Endothelial cell (in vitro differentiated cells): ENCODE measurements at regions not wholly inside any gene's neighbourhood (a gene's known extent, or its start where the extent isn't known, plus 50 kb on each side); places are given as distances from the start of the nearest gene placed in this dataset.

Experiments
- DNase-seq: peaks from one replicate; pipeline ENCODE4 v3.0.0; 2021; ENCODE audit warnings: low spot score
- H3K27ac Mint-ChIP-seq: one replicate; pipeline ENCODE4 v1.8.0; 2021; ENCODE audit warnings: mixed read lengths, inconsistent platforms; ENCODE audit not compliant: unreplicated experiment
- H3K27me3 Mint-ChIP-seq: one replicate; pipeline ENCODE4 v1.8.0; 2021; ENCODE audit warnings: mild to moderate bottlenecking, moderate library complexity, mixed read lengths, inconsistent platforms; ENCODE audit not compliant: unreplicated experiment
- H3K36me3 Mint-ChIP-seq: one replicate; pipeline ENCODE4 v1.8.0; 2021; ENCODE audit warnings: mild to moderate bottlenecking, low read depth, mixed read lengths, inconsistent platforms; ENCODE audit not compliant: unreplicated experiment
- H3K4me1 Mint-ChIP-seq: one replicate; pipeline ENCODE4 v1.8.0; 2021; ENCODE audit warnings: mild to moderate bottlenecking, mixed read lengths, inconsistent platforms; ENCODE audit not compliant: unreplicated experiment
- H3K4me3 Mint-ChIP-seq: one replicate; pipeline ENCODE4 v1.8.0; 2021; ENCODE audit warnings: mild to moderate bottlenecking, mixed read lengths, inconsistent platforms; ENCODE audit not compliant: unreplicated experiment
- H3K9me3 Mint-ChIP-seq: one replicate; pipeline ENCODE4 v1.8.0; 2021; ENCODE audit warnings: mixed read lengths, inconsistent platforms; ENCODE audit not compliant: unreplicated experiment
- TF ChIP-seq, protein P1 (sequence below): fragments of 200-600 bp; sonication (generic); IDR thresholded peaks from one replicate; pipeline ENCODE4 v1.5.0; 2021; ENCODE audit warnings: antibody characterized with exemption; ENCODE audit not compliant: unreplicated experiment

DNA sequence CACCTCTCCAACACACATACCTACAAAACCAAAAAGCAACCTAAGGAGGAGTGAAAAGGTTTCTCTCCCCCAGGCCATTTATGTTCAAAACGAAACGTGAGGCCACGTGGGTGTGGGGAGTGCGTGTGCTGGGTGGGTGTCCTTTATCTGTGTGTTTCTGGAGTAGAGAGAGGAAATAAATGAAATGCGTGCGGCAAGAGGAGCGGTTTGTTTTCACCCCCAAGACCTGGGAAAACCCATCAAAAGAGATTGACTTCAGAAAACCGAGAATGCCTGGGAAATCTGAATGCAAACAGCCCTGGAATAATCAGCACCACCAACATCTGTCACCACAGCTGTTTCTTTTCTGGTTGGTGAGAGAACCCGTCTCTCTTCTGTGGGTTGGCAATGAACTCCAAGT, 137.4 kb downstream of the INSIG2 start:
- Mint-ChIP-seq H3K36me3 (no peaks in the 10 kb centered on the region), H3K4me3 (no peak overlapping the region), H3K4me1 (peaks cover 27% of the 10 kb centered on the region), H3K27ac (peak overlapping the region; percentile 58), H3K9me3 (no peaks in the 10 kb centered on the region), H3K27me3 (peaks cover 9% of the 10 kb centered on the region)
- no peak for DNase-seq
- TF ChIP-seq, protein P1, sequence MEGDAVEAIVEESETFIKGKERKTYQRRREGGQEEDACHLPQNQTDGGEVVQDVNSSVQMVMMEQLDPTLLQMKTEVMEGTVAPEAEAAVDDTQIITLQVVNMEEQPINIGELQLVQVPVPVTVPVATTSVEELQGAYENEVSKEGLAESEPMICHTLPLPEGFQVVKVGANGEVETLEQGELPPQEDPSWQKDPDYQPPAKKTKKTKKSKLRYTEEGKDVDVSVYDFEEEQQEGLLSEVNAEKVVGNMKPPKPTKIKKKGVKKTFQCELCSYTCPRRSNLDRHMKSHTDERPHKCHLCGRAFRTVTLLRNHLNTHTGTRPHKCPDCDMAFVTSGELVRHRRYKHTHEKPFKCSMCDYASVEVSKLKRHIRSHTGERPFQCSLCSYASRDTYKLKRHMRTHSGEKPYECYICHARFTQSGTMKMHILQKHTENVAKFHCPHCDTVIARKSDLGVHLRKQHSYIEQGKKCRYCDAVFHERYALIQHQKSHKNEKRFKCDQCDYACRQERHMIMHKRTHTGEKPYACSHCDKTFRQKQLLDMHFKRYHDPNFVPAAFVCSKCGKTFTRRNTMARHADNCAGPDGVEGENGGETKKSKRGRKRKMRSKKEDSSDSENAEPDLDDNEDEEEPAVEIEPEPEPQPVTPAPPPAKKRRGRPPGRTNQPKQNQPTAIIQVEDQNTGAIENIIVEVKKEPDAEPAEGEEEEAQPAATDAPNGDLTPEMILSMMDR: no peak

DNA sequence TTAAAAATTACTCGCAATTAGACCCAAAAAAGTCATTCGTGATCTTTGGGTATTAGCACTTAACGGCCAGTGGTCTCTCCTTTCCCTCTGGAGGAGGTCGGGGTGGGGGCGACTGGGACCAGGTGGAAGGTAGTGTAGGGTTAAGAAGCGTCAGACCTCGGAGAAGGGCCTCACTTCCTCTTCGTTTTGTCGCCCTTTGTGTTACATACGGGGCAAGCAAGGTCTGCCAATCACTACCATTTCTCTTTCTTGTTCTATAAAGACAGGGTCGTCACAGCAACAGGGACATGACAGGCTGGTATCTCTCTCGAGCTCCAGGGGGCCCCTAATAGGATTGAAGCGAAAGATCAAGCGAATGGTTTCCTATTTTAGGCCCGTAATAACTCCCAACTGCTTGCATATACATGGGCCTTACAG, 136.6 kb downstream of the INSIG2 start:
- H3K4me3 Mint-ChIP-seq: peak overlapping the region; percentile 82
- H3K36me3 Mint-ChIP-seq: no peaks in the 10 kb centered on the region
- H3K27me3 Mint-ChIP-seq: peaks cover 9% of the 10 kb centered on the region
- peak overlapping the region; percentile 58 for H3K27ac Mint-ChIP-seq
- DNase-seq: peak; percentile 15
- peaks cover 27% of the 10 kb centered on the region for H3K4me1 Mint-ChIP-seq
- no peaks in the 10 kb centered on the region for H3K9me3 Mint-ChIP-seq
- TF ChIP-seq, protein P1: no peak

DNA sequence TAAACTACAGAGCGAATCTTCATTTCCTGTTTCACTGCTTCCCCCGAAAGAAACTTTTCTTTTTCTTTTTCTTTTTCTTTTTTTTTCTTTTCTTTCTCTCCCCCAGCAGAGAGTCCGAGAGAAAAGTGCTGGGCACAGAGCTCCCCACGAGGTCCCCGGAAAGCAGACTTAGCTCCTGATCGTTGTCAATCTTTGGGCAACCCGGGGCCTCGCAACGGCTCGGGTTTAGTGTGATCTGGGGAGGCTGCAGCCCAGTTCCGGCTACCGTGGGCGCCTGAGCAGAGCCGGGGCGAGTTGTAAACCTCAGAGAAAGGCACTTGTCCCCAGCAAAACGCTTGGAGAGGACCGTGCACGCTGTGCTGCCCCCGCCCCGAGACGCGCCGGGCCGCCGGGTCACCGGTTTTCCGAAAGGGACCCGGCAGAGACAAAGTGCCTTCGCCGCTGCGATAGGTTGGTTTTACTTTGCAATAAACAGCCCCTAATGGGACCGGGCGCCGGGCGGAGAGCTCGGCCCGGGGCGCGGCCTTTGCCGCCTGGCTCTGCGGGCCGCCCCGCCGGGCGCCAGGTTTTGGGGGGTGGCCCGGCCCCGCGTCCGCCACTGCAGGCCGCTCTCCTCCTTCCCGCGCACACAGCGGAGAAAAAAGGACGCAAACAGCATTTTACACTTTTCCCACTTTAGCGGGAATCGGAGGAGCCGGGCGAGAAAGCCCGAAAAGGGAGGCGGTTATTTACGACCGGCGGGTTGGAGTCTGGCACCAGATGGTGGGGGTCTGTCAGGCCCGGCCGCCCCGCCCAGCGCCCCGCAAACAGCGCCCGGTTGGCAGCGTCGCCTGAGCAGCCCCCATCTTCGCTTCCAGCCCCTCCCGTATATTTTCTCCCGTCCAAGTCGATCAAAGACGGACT, 136.0 kb downstream of the INSIG2 start:
- peaks cover 27% of the 10 kb centered on the region for H3K4me1 Mint-ChIP-seq
- H3K27me3 Mint-ChIP-seq: peaks cover 9% of the 10 kb centered on the region
- peak overlapping the region; percentile 91 for H3K4me3 Mint-ChIP-seq
- H3K27ac Mint-ChIP-seq: peak overlapping the region; percentile 86
- H3K36me3 Mint-ChIP-seq: no peaks in the 10 kb centered on the region
- TF ChIP-seq, protein P1: no peak
- H3K9me3 Mint-ChIP-seq: no peaks in the 10 kb centered on the region
- DNase-seq: peak; percentile 48

DNA sequence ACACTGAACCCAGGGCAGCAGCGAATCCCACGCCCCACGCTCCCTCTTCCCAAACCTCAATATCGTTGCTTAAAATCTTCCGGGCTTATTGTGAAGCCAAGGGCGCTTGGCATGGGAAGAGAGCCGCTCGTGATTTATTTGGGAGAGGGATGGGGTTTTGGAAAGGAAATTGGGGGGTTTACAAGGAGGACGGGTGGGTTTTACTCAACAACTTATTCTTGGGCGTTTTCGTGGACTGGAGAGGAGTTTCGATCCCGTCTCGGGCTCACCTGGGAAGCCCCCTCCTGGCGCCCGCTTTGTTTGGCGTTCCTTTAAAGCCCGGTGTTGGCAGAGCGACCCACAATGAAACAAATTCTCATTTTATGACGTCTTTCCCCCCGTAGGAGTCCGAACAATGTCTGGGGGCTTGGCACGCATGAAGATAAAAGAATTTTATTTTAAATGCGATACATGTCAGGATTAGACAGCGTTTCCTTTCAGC, 135.3 kb downstream of the INSIG2 start:
- peak overlapping the region; percentile 91 for H3K4me3 Mint-ChIP-seq
- no peaks in the 10 kb centered on the region for H3K9me3 Mint-ChIP-seq
- peak overlapping the region; percentile 86 for H3K27ac Mint-ChIP-seq
- no peaks in the 10 kb centered on the region for H3K36me3 Mint-ChIP-seq
- peak; percentile 30 for DNase-seq
- TF ChIP-seq, protein P1: no peak
- peaks cover 27% of the 10 kb centered on the region for H3K4me1 Mint-ChIP-seq
- H3K27me3 Mint-ChIP-seq: peaks cover 9% of the 10 kb centered on the region
